Tibial artery (tissue), 4 donors: ENCODE measurements at regions not wholly inside any gene's neighbourhood (a gene's known extent, or its start where the extent isn't known, plus 50 kb on each side); places are given as distances from the start of the nearest gene placed in this dataset.
"Not testable (repeated sequence)": the region's sequence is repeated elsewhere in the genome, so short reads cannot be mapped to it uniquely, and the experiment has no call there.

Source experiments
- DNase-seq, 2 donors: peaks; one replicate each; pipeline ENCODE4 v3.0.0-alpha.2; 2019
- H3K27ac ChIP-seq, 2 donors: fragments of 200-600 bp; sonication (generic) in 1 of 2; 1 replicate in 1 of 2; 2 replicates in 1 of 2; pipeline ENCODE4 v1.5.1; 2018 to 2019; ENCODE audit warnings: mild to moderate bottlenecking in 1 of 2
- H3K27me3 ChIP-seq, 2 donors: fragments of 200-600 bp; sonication (generic) in 1 of 2; one replicate each; pipeline versions ENCODE4 v1.5.1 to v1.6.0; 2016 to 2019
- H3K36me3 ChIP-seq, 3 donors: fragments of 200-600 bp; sonication (generic) in 2 of 3; one replicate each; pipeline ENCODE4 v1.5.1; 2016 to 2019; ENCODE audit warnings: mild to moderate bottlenecking in 2 of 3
- H3K4me1 ChIP-seq, 4 donors: fragments of 200-600 bp; sonication (generic) in 2 of 4; 1 replicate in 3 of 4; 2 replicates in 1 of 4; pipeline ENCODE4 v1.5.1; 2016 to 2019
- H3K4me3 ChIP-seq, 2 donors: fragments of 200-600 bp; sonication (generic) in 1 of 2; 1 replicate in 1 of 2; 2 replicates in 1 of 2; pipeline ENCODE4 v1.5.1; 2018 to 2019; ENCODE audit warnings: mild to moderate bottlenecking in 2 of 2
- H3K9me3 ChIP-seq, 3 donors: fragments of 200-600 bp; sonication (generic) in 1 of 3; one replicate each; pipeline ENCODE4 v1.5.1; 2016 to 2019
- CTCF ChIP-seq, 2 experiments: fragments of 200-600 bp in 1 of 2; fragments of 450-650 bp in 1 of 2; IDR thresholded peaks; one replicate each; pipeline ENCODE4 v1.5.1; 2017 to 2019; ENCODE audit warnings: antibody characterized with exemption in 2 of 2, mild to moderate bottlenecking in 1 of 2, moderate library complexity in 1 of 2
- intact Hi-C: fragments of 100-400 bp; cut with DNase I; formaldehyde crosslinking; loops from one replicate; pipeline ENCODE4 v1.15.0; 2023; ENCODE audit warnings: low total_unique reads

GRCh38 chr6:134429861-134430380 lies 112.0 kb upstream of the SGK1 start:
- no peaks in the 10 kb centered on the region for H3K36me3 ChIP-seq
- DNase-seq = no peak
- H3K27ac ChIP-seq = no peak overlapping the region
- no peaks in the 10 kb centered on the region for H3K4me1 ChIP-seq
- no peak overlapping the region for H3K4me3 ChIP-seq
- no peak for TF ChIP-seq CTCF (IDR thresholded peaks at IDR 0.05)
- H3K27me3 ChIP-seq = no peaks in the 10 kb centered on the region
- intact Hi-C loops = no loop called here
- H3K9me3 ChIP-seq = no peaks in the 10 kb centered on the region

GRCh38 chr6:134427721-134428120 lies 109.8 kb upstream of the SGK1 start:
- no peak for DNase-seq
- intact Hi-C loops = no loop called here

GRCh38 chr6:134426623-134427022 lies 108.7 kb upstream of the SGK1 start:
- Histone ChIP-seq H3K36me3 (no peaks in the 10 kb centered on the region), H3K9me3 (no peaks in the 10 kb centered on the region), H3K27me3 (no peaks in the 10 kb centered on the region), H3K4me1 (no peaks in the 10 kb centered on the region), H3K4me3 (no peak overlapping the region), H3K27ac (no peak overlapping the region)
- TF ChIP-seq CTCF (IDR thresholded peaks at IDR 0.05) = no peak
- no peak for DNase-seq
- intact Hi-C loops = no loop called here

More at GRCh38 chr6:134427721-134428120, 109.8 kb upstream of the SGK1 start:
- Histone ChIP-seq H3K36me3 (no peaks in the 10 kb centered on the region), H3K27me3 (no peaks in the 10 kb centered on the region), H3K9me3 (no peaks in the 10 kb centered on the region), H3K27ac (no peak overlapping the region), H3K4me1 (no peaks in the 10 kb centered on the region), H3K4me3 (no peak overlapping the region)
- TF ChIP-seq CTCF (IDR thresholded peaks at IDR 0.05) = no peak

GRCh38 chr6:134425917-134426316 lies 108.0 kb upstream of the SGK1 start:
- H3K4me1 ChIP-seq, H3K36me3 ChIP-seq, intact Hi-C loops, H3K9me3 ChIP-seq, H3K27ac ChIP-seq, DNase-seq, H3K27me3 ChIP-seq, H3K4me3 ChIP-seq: not testable (repeated sequence)

- Histone ChIP-seq H3K27ac (no peak overlapping the region), H3K27me3 (no peaks in the 10 kb centered on the region), H3K9me3 (no peaks in the 10 kb centered on the region), H3K4me1 (no peaks in the 10 kb centered on the region), H3K36me3 (no peaks in the 10 kb centered on the region), H3K4me3 (no peak overlapping the region)
- intact Hi-C loops = no loop called here
- no peak for DNase-seq
- no peak for TF ChIP-seq CTCF (IDR thresholded peaks at IDR 0.05)
These were observed 107.6 kb upstream of the SGK1 start for GRCh38 chr6:134425513-134425912.

GRCh38 chr6:134424798-134425170 lies 106.9 kb upstream of the SGK1 start:
- Histone ChIP-seq H3K4me3 (no peak overlapping the region), H3K9me3 (no peaks in the 10 kb centered on the region), H3K36me3 (no peaks in the 10 kb centered on the region), H3K27me3 (no peaks in the 10 kb centered on the region), H3K27ac (no peak overlapping the region), H3K4me1 (no peaks in the 10 kb centered on the region)
- no peak for TF ChIP-seq CTCF (IDR thresholded peaks at IDR 0.05)
- DNase-seq = no peak
- intact Hi-C loops = no loop called here
